ENCODE measurements at regions not wholly inside any gene's neighbourhood (a gene's known extent, or its start where the extent isn't known, plus 50 kb on each side); places are given as distances from the start of the nearest gene placed in this dataset.

GRCh38 chr6:101208152-101208551, 185.4 kb upstream of the GRIK2 start:
- DNase-seq: no peak

- DNase-seq: no peak
Observed at GRCh38 chr6:101212640-101213039, 180.9 kb upstream of the GRIK2 start.

- no peak for DNase-seq
Observed at GRCh38 chr6:101222007-101222406, 171.5 kb upstream of the GRIK2 start.

- no peak for DNase-seq
Observed at GRCh38 chr6:101224751-101225150, 168.8 kb upstream of the GRIK2 start.

- no peak for DNase-seq
Observed at GRCh38 chr6:101226677-101227135, 166.8 kb upstream of the GRIK2 start.

- DNase-seq: no peak
Observed at GRCh38 chr6:101230866-101231265, 162.6 kb upstream of the GRIK2 start.

GRCh38 chr6:101231606-101232235, 161.8 kb upstream of the GRIK2 start:
- no peak for DNase-seq

GRCh38 chr6:101232961-101233360, 160.5 kb upstream of the GRIK2 start:
- no peak for DNase-seq

- DNase-seq: no peak
Observed at GRCh38 chr6:101236709-101237108, 156.8 kb upstream of the GRIK2 start.

- DNase-seq: no peak
Observed at GRCh38 chr6:101241442-101241841, 152.1 kb upstream of the GRIK2 start.

GRCh38 chr6:101249470-101249869, 144.0 kb upstream of the GRIK2 start:
- DNase-seq: no peak

- no peak for DNase-seq
Observed at GRCh38 chr6:101257163-101257562, 136.3 kb upstream of the GRIK2 start.

- DNase-seq: no peak
Observed at GRCh38 chr6:101259505-101259904, 134.0 kb upstream of the GRIK2 start.

- no peak for DNase-seq
Observed at GRCh38 chr6:101263596-101263995, 129.9 kb upstream of the GRIK2 start.

- no peak for DNase-seq
Observed at GRCh38 chr6:101266063-101266462, 127.4 kb upstream of the GRIK2 start.

GRCh38 chr6:101268541-101268940, 125.0 kb upstream of the GRIK2 start:
- no peak for DNase-seq

- DNase-seq: no peak
Observed at GRCh38 chr6:101275251-101275650, 118.3 kb upstream of the GRIK2 start.

GRCh38 chr6:101276066-101276465, 117.4 kb upstream of the GRIK2 start:
- DNase-seq: no peak

GRCh38 chr6:101279410-101279809, 114.1 kb upstream of the GRIK2 start:
- no peak for DNase-seq

GRCh38 chr6:101281266-101281665, 112.2 kb upstream of the GRIK2 start:
- DNase-seq: no peak

- no peak for DNase-seq
Observed at GRCh38 chr6:101284131-101284530, 109.4 kb upstream of the GRIK2 start.

- no peak for DNase-seq
Observed at GRCh38 chr6:101286146-101286545, 107.4 kb upstream of the GRIK2 start.

GRCh38 chr6:101290346-101290745, 103.2 kb upstream of the GRIK2 start:
- DNase-seq: no peak

- DNase-seq: no peak
Observed at GRCh38 chr6:101294051-101294638, 99.4 kb upstream of the GRIK2 start.

Measured in amygdala (tissue), 56 donors.